Mesendoderm (in vitro differentiated cells): ENCODE measurements at regions not wholly inside any gene's neighbourhood (a gene's known extent, or its start where the extent isn't known, plus 50 kb on each side); places are given as distances from the start of the nearest gene placed in this dataset.

Experiments used
- DNase-seq: peaks from one replicate; pipeline ENCODE4 v3.0.0; 2013
- H2AK5ac ChIP-seq: 2 replicates; pipeline ENCODE4 v1.6.1; 2013; ENCODE audit warnings: low read length, inconsistent platforms
- H2BK120ac ChIP-seq: 2 replicates; pipeline ENCODE4 v1.6.1; 2013; ENCODE audit warnings: low read depth, mild to moderate bottlenecking, low read length, moderate library complexity, mixed read lengths
- H2BK15ac ChIP-seq: replicated peaks from 2 replicates; pipeline ENCODE4 v1.6.1; 2013; ENCODE audit warnings: low read depth, mild to moderate bottlenecking, moderate library complexity
- H2BK5ac ChIP-seq: 2 replicates; pipeline ENCODE4 v1.6.1; 2013; ENCODE audit warnings: low read length, inconsistent platforms
- H3K18ac ChIP-seq: 2 replicates; pipeline ENCODE4 v1.6.1; 2013; ENCODE audit warnings: mild to moderate bottlenecking, low read length, mixed read lengths
- H3K23ac ChIP-seq: one replicate; pipeline ENCODE4 v1.6.1; 2013; ENCODE audit warnings: low read length
- H3K27ac ChIP-seq: 2 replicates; pipeline ENCODE4 v1.5.1; 2013; ENCODE audit warnings: low read depth, mild to moderate bottlenecking, inconsistent platforms, low read length, moderate library complexity
- H3K27me3 ChIP-seq: 2 replicates; pipeline ENCODE4 v1.6.1; 2013; ENCODE audit warnings: low read length, control low read depth, mild to moderate bottlenecking, inconsistent platforms; ENCODE audit not compliant: insufficient read depth, poor library complexity
- H3K36me3 ChIP-seq: 2 replicates; pipeline ENCODE4 v1.6.1; 2013; ENCODE audit warnings: low read length, inconsistent platforms; ENCODE audit not compliant: control insufficient read depth, insufficient read depth
- H3K4ac ChIP-seq: one replicate; pipeline ENCODE4 v1.6.1; 2013; ENCODE audit warnings: low read depth, mild to moderate bottlenecking, low read length, moderate library complexity
- H3K4me1 ChIP-seq: 2 replicates; pipeline ENCODE4 v1.6.1; 2013; ENCODE audit warnings: low read depth, low read length, inconsistent platforms; ENCODE audit not compliant: control insufficient read depth
- H3K4me2 ChIP-seq: 2 replicates; pipeline ENCODE4 v1.6.1; 2013; ENCODE audit warnings: low read length
- H3K4me3 ChIP-seq: 2 replicates; pipeline ENCODE4 v1.5.1; 2013; ENCODE audit warnings: mild to moderate bottlenecking, low read length
- H3K56ac ChIP-seq: one replicate; pipeline ENCODE4 v1.6.1; 2013; ENCODE audit warnings: low read length
- H3K79me1 ChIP-seq: 2 replicates; pipeline ENCODE4 v1.6.1; 2013; ENCODE audit warnings: low read length, inconsistent platforms
- H3K79me2 ChIP-seq: 2 replicates; pipeline ENCODE4 v1.6.1; 2013; ENCODE audit warnings: mild to moderate bottlenecking, low read length; ENCODE audit not compliant: control insufficient read depth, insufficient read depth
- H3K9ac ChIP-seq: 2 replicates; pipeline ENCODE4 v1.6.1; 2013; ENCODE audit warnings: low read length, inconsistent platforms
- H4K5ac ChIP-seq: one replicate; pipeline ENCODE4 v1.6.1; 2013; ENCODE audit warnings: low read length
- H4K8ac ChIP-seq: one replicate; pipeline ENCODE4 v1.6.1; 2013; ENCODE audit warnings: low read depth, mild to moderate bottlenecking, control low read depth, low read length, moderate library complexity
- WGBS: extraction: QIAGEN DNeasy Blood & Tissue Kit; methylation state at CpG from one replicate; pipeline ENCODE4 v1.1.7; 2013; ENCODE audit warnings: low lambda C conversion rate, missing lambda C conversion rate; ENCODE audit not compliant: insufficient coverage; ENCODE audit errors: extremely low coverage; 5-methylcytosine and 5-hydroxymethylcytosine counted together

GRCh38 chr1:30260318-30260717 is 463.1 kb downstream of the MATN1 start:
- H2BK120ac ChIP-seq, result no peak overlapping the region
- H3K4ac ChIP-seq, result no peak overlapping the region
- H3K79me1 ChIP-seq, result no peaks in the 10 kb centered on the region
- H2BK5ac ChIP-seq, result no peak overlapping the region
- no peak overlapping the region for H3K18ac ChIP-seq
- H3K27ac ChIP-seq, result no peak overlapping the region
- no peak overlapping the region for H3K56ac ChIP-seq
- H3K23ac ChIP-seq, result no peak overlapping the region
- H3K4me3 ChIP-seq, result no peak overlapping the region
- DNase-seq, result no peak
- no peak overlapping the region for H2BK15ac ChIP-seq
- no peaks in the 10 kb centered on the region for H3K36me3 ChIP-seq
- no peak overlapping the region for H4K8ac ChIP-seq
- no peaks in the 10 kb centered on the region for H3K79me2 ChIP-seq
- H3K9ac ChIP-seq, result no peak overlapping the region
- H3K4me2 ChIP-seq, result no peak overlapping the region
- WGBS, result no CpG with 5 or more reads among the region's 3 CpGs
- H2AK5ac ChIP-seq, result no peak overlapping the region
- H4K5ac ChIP-seq, result no peak overlapping the region
- H3K4me1 ChIP-seq, result no peaks in the 10 kb centered on the region
- H3K27me3 ChIP-seq, result no peaks in the 10 kb centered on the region

GRCh38 chr1:30259631-30260030 is 463.8 kb downstream of the MATN1 start:
- Histone ChIP-seq H2AK5ac (no peak overlapping the region), H3K4me2 (no peak overlapping the region), H3K18ac (no peak overlapping the region), H3K23ac (no peak overlapping the region), H3K36me3 (no peaks in the 10 kb centered on the region), H3K4me1 (no peaks in the 10 kb centered on the region), H3K56ac (no peak overlapping the region), H3K4me3 (no peak overlapping the region), H3K27ac (no peak overlapping the region), H2BK15ac (no peak overlapping the region), H4K5ac (no peak overlapping the region), H3K9ac (no peak overlapping the region), H3K27me3 (no peaks in the 10 kb centered on the region), H3K79me1 (no peaks in the 10 kb centered on the region), H3K79me2 (no peaks in the 10 kb centered on the region), H4K8ac (no peak overlapping the region), H2BK5ac (no peak overlapping the region), H3K4ac (no peak overlapping the region), H2BK120ac (no peak overlapping the region)
- DNase-seq, result no peak
- no CpG with 5 or more reads among the region's 9 CpGs for WGBS

- Histone ChIP-seq H2BK120ac (no peak overlapping the region), H2AK5ac (no peak overlapping the region), H3K56ac (no peak overlapping the region), H3K18ac (no peak overlapping the region), H3K4me3 (no peak overlapping the region), H2BK15ac (no peak overlapping the region), H3K36me3 (no peaks in the 10 kb centered on the region), H3K9ac (no peak overlapping the region), H3K27ac (no peak overlapping the region), H3K4me2 (no peak overlapping the region), H4K5ac (no peak overlapping the region), H2BK5ac (no peak overlapping the region), H3K27me3 (no peaks in the 10 kb centered on the region), H3K23ac (no peak overlapping the region), H3K79me2 (no peaks in the 10 kb centered on the region), H3K4ac (no peak overlapping the region), H4K8ac (no peak overlapping the region), H3K4me1 (no peaks in the 10 kb centered on the region), H3K79me1 (no peaks in the 10 kb centered on the region)
- WGBS, result no CpG with 5 or more reads among the region's 4 CpGs
- no peak for DNase-seq
Measured at GRCh38 chr1:30258876-30259275, 464.5 kb downstream of the MATN1 start.

- Histone ChIP-seq H2BK5ac (no peak overlapping the region), H2BK15ac (no peak overlapping the region), H3K23ac (no peak overlapping the region), H3K4me1 (no peaks in the 10 kb centered on the region), H3K56ac (no peak overlapping the region), H3K4ac (no peak overlapping the region), H3K9ac (no peak overlapping the region), H2BK120ac (no peak overlapping the region), H4K5ac (no peak overlapping the region), H3K27me3 (no peaks in the 10 kb centered on the region), H3K27ac (no peak overlapping the region), H3K4me3 (no peak overlapping the region), H4K8ac (no peak overlapping the region), H2AK5ac (no peak overlapping the region), H3K79me1 (no peaks in the 10 kb centered on the region), H3K36me3 (no peaks in the 10 kb centered on the region), H3K79me2 (no peaks in the 10 kb centered on the region), H3K4me2 (no peak overlapping the region), H3K18ac (no peak overlapping the region)
- DNase-seq, result no peak
- WGBS, result no CpG with 5 or more reads among the region's 6 CpGs
Measured at GRCh38 chr1:30258471-30258870, 464.9 kb downstream of the MATN1 start.

GRCh38 chr1:30257742-30258380 is 465.5 kb downstream of the MATN1 start:
- H3K4me1 ChIP-seq, result no peaks in the 10 kb centered on the region
- no peaks in the 10 kb centered on the region for H3K36me3 ChIP-seq
- H2BK15ac ChIP-seq, result no peak overlapping the region
- no peak overlapping the region for H2BK5ac ChIP-seq
- no peak overlapping the region for H3K27ac ChIP-seq
- H3K9ac ChIP-seq, result no peak overlapping the region
- H4K5ac ChIP-seq, result no peak overlapping the region
- H3K4ac ChIP-seq, result no peak overlapping the region
- WGBS, result no CpG with 5 or more reads among the region's 14 CpGs
- H3K27me3 ChIP-seq, result no peaks in the 10 kb centered on the region
- H3K23ac ChIP-seq, result no peak overlapping the region
- no peaks in the 10 kb centered on the region for H3K79me1 ChIP-seq
- no peak for DNase-seq
- H4K8ac ChIP-seq, result no peak overlapping the region
- no peak overlapping the region for H3K18ac ChIP-seq
- no peak overlapping the region for H3K4me2 ChIP-seq
- H3K56ac ChIP-seq, result no peak overlapping the region
- H3K79me2 ChIP-seq, result no peaks in the 10 kb centered on the region
- no peak overlapping the region for H2BK120ac ChIP-seq
- no peak overlapping the region for H2AK5ac ChIP-seq
- no peak overlapping the region for H3K4me3 ChIP-seq

- no peaks in the 10 kb centered on the region for H3K27me3 ChIP-seq
- no peak overlapping the region for H3K4me3 ChIP-seq
- H2AK5ac ChIP-seq, result no peak overlapping the region
- H3K79me2 ChIP-seq, result no peaks in the 10 kb centered on the region
- H2BK5ac ChIP-seq, result no peak overlapping the region
- no peaks in the 10 kb centered on the region for H3K36me3 ChIP-seq
- H4K5ac ChIP-seq, result no peak overlapping the region
- no peak overlapping the region for H4K8ac ChIP-seq
- no peak overlapping the region for H3K27ac ChIP-seq
- no peaks in the 10 kb centered on the region for H3K79me1 ChIP-seq
- no peak overlapping the region for H3K18ac ChIP-seq
- H3K56ac ChIP-seq, result no peak overlapping the region
- H3K4me1 ChIP-seq, result no peaks in the 10 kb centered on the region
- DNase-seq, result no peak
- no CpG with 5 or more reads among the region's 1 CpG for WGBS
- H3K9ac ChIP-seq, result no peak overlapping the region
- H3K4ac ChIP-seq, result no peak overlapping the region
- no peak overlapping the region for H3K23ac ChIP-seq
- no peak overlapping the region for H2BK120ac ChIP-seq
- H3K4me2 ChIP-seq, result no peak overlapping the region
- no peak overlapping the region for H2BK15ac ChIP-seq
Measured at GRCh38 chr1:30257322-30257721, 466.1 kb downstream of the MATN1 start.
